NB4 (cell line): ENCODE measurements at regions not wholly inside any gene's neighbourhood (a gene's known extent, or its start where the extent isn't known, plus 50 kb on each side); places are given as distances from the start of the nearest gene placed in this dataset.

ENCODE experiments used
- POLR2A ChIP-seq: IDR thresholded peaks from 2 replicates; pipeline ENCODE4 v1.6.1; 2011; ENCODE audit warnings: mild to moderate bottlenecking; ENCODE audit not compliant: insufficient read length; ENCODE audit errors: extremely low read depth
- TF ChIP-seq, protein P1 (sequence below): IDR thresholded peaks from one replicate; pipeline ENCODE4 v1.5.1; 2012; ENCODE audit warnings: low read depth, low read length

DNA sequence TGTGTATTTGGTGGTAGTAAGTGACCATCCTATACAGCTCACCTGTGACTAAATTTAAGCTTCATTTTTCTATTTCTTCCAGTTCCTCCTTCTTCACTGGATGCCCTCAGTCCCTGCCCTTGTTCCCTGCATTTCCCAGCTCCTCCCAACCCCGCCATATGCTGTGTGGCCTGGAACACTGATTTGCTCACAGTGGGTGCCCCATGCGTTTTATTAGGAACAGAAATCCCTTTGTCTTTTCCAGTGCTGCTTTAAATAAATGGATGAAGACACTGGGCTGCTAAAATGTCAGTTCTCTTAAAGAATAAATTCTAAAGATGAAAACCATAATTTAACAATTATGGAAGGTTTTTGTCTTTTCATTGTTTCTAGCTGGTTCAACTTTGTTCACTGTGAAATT, 477.3 kb downstream of the DCDC2C start:
- TF ChIP-seq, protein P1, sequence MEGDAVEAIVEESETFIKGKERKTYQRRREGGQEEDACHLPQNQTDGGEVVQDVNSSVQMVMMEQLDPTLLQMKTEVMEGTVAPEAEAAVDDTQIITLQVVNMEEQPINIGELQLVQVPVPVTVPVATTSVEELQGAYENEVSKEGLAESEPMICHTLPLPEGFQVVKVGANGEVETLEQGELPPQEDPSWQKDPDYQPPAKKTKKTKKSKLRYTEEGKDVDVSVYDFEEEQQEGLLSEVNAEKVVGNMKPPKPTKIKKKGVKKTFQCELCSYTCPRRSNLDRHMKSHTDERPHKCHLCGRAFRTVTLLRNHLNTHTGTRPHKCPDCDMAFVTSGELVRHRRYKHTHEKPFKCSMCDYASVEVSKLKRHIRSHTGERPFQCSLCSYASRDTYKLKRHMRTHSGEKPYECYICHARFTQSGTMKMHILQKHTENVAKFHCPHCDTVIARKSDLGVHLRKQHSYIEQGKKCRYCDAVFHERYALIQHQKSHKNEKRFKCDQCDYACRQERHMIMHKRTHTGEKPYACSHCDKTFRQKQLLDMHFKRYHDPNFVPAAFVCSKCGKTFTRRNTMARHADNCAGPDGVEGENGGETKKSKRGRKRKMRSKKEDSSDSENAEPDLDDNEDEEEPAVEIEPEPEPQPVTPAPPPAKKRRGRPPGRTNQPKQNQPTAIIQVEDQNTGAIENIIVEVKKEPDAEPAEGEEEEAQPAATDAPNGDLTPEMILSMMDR, result no peak
- no peak for TF ChIP-seq POLR2A
